ENCODE measurements at regions not wholly inside any gene's neighbourhood (a gene's known extent, or its start where the extent isn't known, plus 50 kb on each side); places are given as distances from the start of the nearest gene placed in this dataset.

DNA sequence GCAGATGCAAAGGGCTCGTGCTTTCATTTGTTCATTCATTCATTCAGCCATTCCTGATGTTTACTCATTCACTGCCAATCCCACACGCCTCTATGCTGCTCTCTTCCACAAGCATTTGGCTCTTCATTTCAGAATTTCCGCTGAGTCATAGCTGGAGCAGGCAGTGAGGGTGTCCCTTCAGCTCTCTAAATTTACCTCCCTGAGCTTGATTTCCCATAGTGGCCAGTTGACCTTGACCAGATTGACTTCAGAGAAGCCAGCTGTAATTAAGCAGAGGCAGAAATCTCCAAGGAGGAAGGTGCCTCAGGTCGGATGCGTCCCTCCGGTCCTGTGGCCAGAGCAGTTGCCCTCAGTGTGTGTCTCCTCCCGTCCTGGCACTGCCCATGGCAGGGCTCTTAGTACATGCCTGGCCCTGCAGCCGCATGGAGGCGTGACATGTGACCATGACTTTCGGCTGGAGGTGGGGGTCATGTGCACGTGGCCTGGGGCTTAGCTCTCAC is 267.2 kb upstream of the ECI2 start:
- DNase-seq: no peak

DNA sequence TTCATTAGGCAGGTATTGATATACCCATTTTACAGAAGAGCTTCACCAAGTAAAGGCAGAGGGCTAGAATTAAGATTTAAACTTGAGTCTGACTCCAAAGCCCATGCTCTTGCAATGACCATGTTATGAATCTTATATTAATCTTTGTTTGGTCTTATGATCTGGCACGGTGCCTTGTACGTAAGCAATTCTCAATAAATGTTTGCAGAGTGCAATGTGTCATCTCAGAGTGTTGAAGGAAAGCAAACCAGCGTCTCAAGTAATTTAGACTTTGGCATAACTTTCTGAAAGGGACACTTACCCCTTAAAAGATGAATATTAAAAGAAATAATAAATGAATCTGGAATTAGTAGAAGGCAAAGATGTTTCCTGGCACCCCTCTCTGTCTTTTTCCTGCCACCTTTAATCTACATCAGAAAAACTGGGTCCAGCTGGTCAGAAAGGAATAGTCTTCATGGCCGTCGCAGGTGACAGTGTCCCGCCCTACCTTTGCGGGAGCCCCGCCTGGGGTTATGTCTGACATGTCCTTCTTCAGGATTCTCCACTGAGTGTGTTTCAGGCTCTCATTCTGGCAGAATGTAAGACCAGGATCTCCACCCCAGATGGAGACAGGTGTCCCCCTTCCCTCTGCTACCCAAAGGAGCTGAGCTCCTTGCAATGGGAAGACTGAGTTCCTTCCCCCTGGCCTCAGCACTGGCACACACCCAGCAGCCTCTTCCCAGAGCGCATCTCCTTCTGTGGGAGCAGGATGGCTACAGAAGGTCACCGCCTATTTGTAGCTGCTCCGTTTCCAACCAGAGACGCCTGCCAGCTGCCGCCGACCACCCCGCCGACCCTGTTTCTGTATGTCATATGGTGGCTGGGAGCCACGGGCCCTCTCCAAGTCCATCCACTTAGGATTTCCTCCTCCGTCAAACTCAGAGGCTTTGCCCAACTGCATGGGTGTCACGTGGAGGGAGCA is 266.3 kb upstream of the ECI2 start:
- DNase-seq: no peak

DNA sequence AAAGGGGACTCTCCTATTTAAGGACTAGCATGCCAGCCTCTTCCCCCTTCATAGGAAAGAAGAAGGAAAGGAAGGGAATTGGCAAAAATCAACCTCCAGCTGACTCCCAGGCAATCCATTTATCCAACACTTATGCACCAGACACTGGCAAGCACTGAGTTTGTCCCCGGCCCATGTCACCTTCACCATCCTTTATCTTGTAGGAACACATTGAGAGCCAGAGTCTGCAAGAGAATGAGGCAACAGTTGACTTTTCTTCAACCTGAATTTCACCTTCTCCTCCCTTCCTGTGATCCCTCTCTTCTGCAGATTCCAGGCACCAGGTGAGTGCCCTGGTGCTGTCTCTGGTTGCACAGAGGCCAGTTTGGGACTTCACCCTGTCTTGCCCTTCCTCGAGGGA is 264.3 kb upstream of the ECI2 start:
- DNase-seq: no peak

DNA sequence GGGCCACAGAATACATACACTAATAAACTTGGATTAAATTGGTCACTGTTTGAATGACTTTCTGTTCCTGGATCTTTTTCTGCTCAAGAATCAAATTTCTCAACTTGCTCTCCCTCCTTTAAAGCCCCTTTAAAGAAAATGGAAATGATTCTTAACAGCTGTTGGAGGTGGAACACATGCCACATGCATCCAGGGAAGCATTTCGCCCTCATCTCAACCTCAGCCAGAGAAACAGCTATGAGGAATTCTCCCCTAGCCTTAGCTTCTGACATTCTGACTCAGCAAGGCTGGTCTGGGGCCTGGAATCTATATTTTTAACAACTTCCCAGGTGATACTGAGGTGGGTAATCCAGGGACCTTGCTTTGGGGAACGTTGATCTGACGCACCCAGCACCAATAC is 263.4 kb upstream of the ECI2 start:
- DNase-seq: no peak

DNA sequence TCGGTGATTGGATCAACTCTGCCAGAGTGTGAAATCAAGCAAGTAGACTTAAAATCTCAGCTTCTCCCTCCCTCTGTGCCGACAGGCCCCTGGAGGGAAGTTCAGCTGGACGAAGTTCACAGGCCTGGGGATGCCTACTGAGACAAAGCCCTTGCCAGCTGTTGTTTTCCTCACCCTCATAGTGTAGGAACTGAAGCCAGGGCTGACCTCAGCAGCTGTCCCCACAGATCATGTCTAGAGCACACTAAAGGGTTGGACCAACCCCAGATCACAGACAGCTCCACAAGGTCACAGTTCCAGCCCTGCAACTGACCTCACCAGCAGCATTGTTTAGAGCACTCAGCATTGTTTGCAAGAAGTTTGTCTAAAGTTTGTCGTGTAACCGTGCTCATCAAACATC is 261.9 kb upstream of the ECI2 start:
- no peak for DNase-seq

DNA sequence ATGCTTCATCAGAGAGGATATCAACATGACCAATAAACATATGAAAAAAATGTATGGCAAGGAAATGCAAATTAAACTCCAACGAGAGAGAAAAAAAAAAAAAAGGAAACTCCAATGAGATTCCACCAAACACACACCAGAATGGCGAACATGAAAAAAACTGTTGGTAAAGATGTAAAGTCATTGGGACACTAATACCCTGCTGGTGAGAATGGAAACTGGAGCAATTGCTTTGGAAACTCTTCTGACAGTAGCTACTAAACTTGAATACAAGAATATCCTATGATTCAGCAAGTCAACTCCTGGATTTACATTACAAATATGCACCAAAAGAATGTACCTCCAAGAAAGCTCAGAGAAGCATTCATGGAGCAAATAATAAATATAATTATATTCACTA is 260.7 kb upstream of the ECI2 start:
- no peak for DNase-seq

DNA sequence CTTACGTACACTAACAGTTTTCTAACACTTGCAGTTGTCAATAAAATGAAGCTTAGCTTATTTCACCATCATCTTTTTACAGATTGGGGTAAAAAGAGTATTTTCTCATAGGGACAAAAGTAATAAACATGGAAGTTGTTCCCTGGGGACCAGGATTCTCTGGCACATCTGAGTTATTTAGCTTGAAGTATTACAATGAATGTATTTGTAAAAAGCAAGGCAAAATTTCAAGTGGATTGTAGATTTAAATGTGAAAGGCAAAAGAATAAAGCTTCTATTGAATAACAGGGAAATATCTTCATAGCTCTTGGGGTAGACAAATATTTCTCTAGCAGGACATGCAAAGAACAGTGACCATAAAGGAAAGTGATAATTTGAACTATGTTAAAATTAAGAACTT is 260.0 kb upstream of the ECI2 start:
- DNase-seq: no peak

DNA sequence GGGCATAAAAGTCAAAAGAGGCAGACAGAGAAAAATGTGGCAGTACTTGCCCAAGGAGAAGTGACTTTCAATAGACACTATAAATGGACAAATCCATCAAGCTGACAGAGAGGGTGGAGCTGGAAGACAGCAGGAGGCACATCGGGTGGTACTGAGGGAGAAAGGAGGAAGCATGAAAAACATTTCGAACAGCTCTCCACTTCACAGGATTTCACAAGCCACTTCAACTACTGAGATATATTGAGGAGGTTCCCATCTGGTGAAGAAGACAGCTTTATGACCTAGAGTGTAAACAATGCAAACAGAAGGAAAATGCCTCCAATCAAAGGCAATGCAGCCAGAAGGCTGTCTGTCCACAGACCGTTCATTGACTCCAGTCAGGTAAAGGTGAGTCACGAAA is 259.4 kb upstream of the ECI2 start:
- no peak for DNase-seq

DNA sequence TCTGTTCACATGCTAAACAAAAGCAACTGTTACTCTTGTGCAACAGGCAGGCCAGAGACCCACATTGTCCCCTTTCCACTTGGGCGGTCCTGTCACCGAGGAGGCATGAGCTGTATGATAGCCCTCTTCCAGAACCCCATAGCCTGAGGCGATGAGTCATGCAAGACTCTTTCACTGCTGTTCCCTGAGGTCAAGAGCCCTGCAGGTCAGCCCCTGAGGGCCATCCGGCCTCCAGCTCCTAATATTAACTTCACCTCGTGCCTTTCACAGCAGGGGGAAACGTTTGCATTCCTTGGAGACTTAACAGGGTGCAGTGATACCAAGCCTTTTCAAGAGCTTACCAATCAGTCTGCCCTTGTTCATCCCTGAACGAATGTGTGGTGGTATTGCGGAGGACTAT is 253.3 kb upstream of the ECI2 start:
- DNase-seq: no peak

DNA sequence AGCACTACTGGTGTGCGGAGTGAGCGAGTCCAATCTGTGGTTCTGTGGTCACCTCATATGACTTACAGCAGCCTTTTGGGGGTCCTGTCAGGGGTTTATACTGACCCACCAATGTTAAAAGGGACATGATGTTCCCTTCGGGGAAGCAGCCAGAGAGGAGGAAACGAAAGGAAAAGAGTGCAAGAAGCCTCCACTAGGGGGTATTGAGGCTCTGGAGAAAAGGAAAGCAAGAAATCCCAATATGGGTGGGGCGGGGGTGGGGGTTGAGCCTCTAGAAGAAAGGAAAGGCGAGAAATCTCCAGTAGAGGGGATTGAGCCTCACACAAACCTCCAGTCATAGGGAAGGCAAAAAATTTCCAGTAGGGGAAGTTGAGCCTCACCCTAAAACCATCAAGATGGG is 249.3 kb upstream of the ECI2 start:
- DNase-seq: no peak

DNA sequence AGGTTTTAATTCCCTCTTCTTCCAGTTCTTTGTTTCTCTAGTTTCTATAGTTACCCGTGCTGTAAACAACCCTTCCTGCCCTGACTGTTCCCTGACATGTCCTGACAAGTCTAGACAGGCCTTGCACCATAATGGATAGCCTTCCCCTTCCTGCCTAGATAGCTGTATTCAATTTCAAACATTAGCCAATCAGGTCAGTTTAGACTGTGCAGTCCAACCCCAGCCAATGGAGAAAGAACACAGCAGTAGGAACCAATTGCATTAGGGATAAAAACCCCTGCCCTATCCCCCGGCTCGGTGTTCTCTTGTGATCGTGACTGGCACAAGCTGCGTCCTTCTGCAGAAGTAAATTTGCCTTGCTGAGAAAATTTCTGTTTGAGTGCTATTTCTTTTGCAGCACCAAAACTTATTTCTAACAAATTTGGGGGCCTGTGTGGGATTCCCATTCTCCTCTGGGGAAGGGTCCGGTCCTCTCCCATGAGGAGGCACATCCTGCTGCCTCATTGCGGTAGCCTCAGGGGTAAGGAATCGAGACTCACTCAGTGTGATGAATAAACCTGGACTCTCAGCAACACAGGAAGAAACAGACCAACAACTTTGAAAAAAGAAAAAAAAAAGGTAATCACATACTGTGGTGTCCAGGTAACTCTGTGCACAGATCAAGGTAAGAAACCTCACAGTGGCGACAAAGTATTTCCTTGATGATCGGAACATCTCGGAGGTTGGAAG is 248.7 kb upstream of the ECI2 start:
- DNase-seq: no peak

DNA sequence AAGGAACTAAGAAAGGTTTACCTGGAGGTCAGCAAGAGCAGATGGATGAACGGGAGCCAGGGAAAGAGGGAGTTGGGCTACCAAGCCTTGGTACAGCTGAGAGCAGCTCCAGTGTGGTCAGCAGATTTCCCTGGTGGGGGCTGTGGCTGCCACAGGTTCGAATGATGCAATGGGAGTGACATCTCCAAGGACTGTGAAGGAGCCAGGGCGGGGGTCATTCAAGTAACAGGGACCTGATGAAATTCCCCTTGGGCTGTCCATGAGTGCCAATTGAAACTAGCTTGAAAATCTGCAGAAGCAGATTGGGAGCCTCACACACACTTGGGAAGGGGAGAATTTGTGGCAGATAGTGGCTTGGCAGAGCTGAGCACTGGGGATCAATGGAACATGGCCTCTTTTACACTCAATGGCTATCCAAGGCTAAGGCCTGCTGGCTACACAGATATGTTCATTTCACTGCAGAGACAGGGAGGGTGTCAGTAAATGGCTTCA is 247.0 kb upstream of the ECI2 start:
- DNase-seq: no peak

DNA sequence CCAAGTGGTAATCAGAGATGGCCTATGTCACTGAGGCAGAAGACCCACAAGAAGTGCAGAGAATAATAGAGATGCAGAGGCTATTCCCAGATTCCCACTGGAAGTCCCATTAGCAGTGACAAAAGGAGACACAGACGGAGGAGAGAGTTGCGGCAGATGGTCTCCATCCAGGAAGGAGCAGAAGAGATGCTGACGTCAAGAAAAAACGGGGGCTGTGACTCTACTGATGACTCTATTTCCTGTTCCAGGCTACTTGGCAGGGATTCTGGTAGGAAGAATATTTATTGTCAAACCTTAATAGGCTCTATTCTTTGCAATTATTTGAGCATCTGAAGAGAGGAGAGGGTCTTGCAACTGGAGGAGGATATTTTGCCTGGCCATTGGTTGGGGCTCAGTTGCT is 246.0 kb upstream of the ECI2 start:
- no peak for DNase-seq

DNA sequence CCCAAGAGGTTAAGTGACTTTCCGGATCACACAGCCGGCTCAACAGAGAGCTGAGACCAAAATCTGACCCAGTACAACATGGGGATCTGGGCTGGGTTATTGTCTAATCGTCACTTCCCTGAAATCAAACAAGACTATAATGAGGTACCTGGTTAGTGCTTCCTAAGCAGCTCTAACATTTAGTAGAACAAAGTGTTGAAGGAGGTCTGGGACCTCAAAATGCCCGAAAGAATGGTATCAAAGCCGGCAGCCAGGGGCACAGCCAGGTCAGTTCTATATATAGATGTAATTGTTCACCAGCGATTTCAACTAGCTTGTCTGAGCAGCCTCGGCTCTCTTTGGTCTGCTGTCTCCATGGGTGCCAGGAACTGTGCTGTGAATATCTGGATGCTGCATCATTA is 245.5 kb upstream of the ECI2 start:
- no peak for DNase-seq

DNA sequence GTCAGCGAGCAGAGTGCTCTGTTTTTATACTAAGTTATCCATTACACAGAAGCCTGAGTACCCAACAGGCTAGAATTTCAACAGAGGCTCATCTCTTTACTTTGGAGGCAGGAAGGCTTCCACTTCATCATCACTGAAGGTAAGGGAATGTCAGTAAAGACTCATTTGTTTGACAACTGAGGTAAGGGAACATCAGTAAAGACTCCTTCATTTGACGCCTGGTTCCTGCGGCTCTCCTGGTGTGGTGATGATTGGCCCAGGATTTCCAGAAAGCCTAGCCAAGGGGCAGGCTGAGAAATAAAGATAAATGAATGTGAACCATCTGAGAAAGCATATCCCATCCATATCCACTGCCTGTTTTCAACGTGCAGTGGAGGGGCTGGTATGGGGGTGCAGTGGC is 244.6 kb upstream of the ECI2 start:
- DNase-seq: no peak

DNA sequence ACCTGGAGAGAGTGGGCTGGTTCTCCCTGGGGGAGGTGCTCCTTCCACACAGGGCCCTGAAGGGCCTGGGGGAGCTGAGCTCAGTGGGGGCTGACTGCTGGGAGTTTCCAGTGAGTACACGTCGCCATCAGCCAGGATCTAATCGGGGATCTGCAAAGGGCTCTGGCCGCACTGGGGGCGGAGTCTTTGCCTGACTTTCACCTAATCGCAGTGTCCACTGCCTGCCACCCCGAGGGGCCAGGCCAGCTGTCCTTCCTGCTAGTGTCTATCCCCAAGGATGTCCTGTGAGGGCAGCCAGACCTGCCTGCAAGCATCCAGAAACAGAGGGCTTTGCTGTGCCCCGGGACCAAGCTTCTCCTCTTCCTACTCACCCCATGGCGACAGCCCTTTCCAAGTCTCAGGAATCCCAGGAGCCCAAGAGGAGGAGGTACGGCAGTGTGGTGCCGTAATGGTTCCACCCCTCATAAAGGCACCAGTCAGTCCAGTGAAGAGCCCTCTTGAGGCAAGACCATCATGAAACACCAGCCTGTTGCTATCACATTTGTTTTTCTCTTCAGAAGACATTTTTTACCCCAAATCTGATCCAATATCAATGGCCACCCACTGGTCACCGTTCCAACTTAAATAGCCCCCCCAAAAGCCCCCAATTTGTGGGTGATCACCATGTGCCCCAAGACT is 243.1 kb upstream of the ECI2 start:
- no peak for DNase-seq

DNA sequence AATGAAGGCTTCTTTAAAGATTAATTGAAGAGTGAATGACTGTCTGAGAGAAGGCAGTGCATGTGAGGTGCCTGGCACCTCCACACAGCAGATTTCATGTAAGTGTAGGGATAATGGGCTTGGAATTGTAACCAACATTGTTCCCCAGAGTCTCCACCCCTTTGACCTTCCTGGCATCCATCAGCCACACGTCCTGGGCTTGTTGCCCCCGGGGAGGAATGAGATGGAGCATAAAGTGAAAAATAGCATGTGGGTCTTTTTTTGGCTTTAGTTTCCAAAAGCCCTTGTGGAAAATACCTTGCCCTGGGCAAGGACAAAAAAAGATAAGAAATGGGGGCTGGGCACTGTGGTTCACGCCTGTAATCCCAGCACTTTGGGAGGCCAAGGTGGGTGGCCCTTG is 242.2 kb upstream of the ECI2 start:
- no peak for DNase-seq

DNA sequence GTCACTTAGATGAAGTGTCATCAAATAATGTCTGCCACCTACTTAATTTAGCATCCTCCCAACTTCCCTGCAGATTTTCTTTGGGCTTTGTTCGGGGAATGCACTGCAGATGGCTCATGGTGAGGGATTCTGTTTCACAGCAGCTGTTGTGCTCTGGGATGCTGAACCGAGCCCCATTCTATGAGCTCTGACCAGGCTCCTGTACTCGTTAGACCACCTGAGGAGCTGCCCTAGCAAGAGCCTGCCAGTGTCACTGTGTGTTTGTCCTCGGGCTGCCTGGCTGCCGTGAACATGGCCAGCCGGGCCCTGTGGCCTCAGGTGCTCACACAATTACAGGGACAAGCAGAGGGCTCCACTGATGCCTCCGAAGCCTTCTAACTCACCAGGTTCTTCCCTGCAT is 238.8 kb upstream of the ECI2 start:
- no peak for DNase-seq

DNA sequence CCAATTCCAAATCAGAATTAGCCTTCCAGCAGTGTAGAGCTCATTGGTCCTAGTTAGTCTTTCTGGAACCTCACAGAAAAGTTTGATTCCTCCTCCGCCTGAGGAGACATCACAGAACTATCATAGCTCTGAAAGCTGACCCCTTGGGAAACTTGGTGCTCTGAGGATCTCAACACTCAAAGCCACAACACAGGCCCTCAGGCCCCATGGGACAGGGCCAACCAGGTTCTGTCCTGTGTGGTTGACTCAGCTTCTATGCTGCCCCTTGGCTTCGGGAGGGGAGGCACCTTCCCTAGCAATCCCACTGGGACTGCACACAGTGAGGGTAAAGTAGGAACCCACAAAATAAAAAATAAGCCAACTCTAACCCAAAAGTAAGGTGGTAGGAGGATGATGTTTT is 237.5 kb upstream of the ECI2 start:
- DNase-seq: no peak

DNA sequence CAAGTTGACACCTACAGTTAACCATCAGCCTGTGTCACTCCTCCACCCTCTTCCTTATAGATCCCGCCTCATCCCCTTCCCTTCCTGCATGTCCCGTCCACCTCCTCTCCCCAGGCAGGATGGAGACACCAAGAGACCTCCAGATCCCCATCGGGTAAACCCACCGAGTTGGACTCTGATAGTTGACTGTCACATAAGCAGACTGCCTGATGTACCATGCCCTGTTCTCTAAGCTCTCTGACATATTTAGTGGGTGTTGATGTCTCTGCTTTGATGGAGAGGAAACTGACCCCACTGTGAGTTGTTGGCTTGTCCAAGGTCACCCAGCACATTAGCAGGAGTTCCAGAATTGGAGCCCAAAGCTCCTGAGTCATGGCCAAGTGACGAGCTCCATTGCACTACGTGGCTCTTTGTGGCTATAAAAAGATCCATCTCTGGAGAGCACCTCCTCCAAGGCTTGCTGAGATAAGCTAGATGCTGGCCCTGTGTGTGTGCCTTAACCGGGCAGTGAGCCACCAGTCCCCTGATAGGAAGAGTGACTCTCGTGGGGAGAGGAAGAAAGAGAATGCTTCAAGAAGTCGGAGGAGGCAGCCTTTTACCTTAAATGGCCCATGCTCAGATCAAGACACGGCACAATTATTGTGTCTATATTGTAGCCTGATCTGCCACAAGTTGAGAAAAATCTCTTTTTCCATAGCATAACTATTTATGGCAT is 236.0 kb upstream of the ECI2 start:
- no peak for DNase-seq

DNA sequence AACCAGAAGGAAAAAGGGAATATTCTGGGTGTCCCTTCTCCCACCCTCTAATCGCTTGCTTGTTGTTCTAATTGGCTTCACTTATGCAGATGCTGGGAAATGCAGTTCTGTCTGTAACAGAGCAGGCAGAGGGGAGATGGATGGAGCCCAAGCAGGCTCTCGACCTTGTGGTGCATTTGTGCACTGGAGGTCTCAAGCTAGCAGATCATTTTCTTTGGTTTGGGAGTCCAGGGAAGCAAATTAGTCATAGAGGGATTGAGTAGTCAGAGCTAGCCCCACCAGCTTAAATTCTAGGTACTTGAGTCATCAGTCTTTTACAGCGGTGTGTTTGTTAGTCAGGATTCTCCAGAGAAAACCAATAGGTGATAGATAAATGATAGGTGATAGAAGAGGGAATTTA is 234.7 kb upstream of the ECI2 start:
- no peak for DNase-seq

DNA sequence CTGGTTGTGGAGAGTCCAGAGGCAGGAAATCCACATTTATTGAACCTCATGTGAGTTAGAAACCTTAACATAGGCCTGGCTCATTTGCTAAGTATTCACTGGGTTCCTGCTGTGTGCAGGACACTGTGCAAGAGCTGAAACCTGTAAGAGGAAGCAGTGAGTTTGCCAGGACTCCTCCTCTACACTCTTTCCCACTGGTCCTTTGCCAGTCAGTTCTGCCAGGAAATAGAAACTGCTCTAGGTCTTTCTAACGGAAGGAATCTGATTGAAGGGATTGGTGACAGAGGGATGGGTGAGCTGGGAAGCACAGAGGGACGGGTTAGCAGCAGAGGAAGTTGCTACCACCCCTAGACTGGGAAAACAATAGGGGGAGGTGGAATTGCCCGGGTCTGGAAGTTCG is 234.2 kb upstream of the ECI2 start:
- no peak for DNase-seq

DNA sequence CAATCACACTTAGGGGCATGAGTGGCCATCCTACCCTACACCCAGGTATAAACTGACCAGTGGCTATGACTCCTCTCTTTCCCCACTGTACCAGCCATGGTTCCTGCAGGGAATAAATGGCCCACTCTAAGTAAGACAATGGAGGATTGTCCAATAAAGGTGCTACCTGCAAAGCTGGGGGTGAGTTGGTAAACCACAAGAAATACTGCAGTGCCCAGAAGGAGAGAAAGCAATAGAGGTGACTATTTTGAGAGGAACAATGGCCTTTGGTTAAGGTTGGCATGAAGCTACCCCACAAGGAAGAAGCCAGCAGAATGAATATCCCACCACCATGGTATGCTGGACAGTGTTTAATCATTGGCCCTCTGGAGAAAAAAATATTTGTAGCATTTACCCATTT is 233.3 kb upstream of the ECI2 start:
- DNase-seq: no peak
